Mesenchymal stem cell (in vitro differentiated cells and primary cell): ENCODE measurements at regions not wholly inside any gene's neighbourhood (a gene's known extent, or its start where the extent isn't known, plus 50 kb on each side); places are given as distances from the start of the nearest gene placed in this dataset.
"Not testable (repeated sequence)": the region's sequence is repeated elsewhere in the genome, so short reads cannot be mapped to it uniquely, and the experiment has no call there.

Experiments
- DNase-seq: peaks from one replicate; pipeline ENCODE4 v3.0.0-alpha.2; 2013
- H2AFZ ChIP-seq: one replicate; pipeline ENCODE4 v1.6.1; 2013; ENCODE audit warnings: low read depth, mild to moderate bottlenecking, control low read depth, inconsistent platforms, low read length, moderate library complexity
- H2AK5ac ChIP-seq: 2 replicates; pipeline ENCODE4 v1.6.1; 2013; ENCODE audit warnings: low read length, moderate library complexity, mild to moderate bottlenecking, inconsistent platforms; ENCODE audit not compliant: severe bottlenecking
- H2BK120ac ChIP-seq: one replicate; pipeline ENCODE4 v1.6.1; 2013; ENCODE audit warnings: low read depth, mild to moderate bottlenecking, inconsistent platforms, low read length, moderate library complexity
- H2BK12ac ChIP-seq, 2 experiments: one replicate each; pipeline ENCODE4 v1.6.1; 2013; ENCODE audit warnings: inconsistent platforms in 2 of 2, low read length in 2 of 2, mild to moderate bottlenecking in 2 of 2, moderate library complexity in 2 of 2, control low read depth in 1 of 2
- H2BK15ac ChIP-seq: one replicate; pipeline ENCODE4 v1.6.1; 2013; ENCODE audit warnings: mild to moderate bottlenecking, low read depth, inconsistent platforms; ENCODE audit not compliant: poor library complexity, severe bottlenecking
- H2BK5ac ChIP-seq: 2 replicates; pipeline ENCODE4 v1.6.1; 2013; ENCODE audit warnings: low read depth, mild to moderate bottlenecking, low read length, control low read depth, inconsistent platforms; ENCODE audit not compliant: poor library complexity, severe bottlenecking
- H3K14ac ChIP-seq, 2 experiments: one replicate each; pipeline ENCODE4 v1.6.1; 2013; ENCODE audit warnings: inconsistent platforms in 2 of 2, low read length in 2 of 2, control low read depth in 1 of 2, mild to moderate bottlenecking in 1 of 2, moderate library complexity in 1 of 2
- H3K18ac ChIP-seq, 2 experiments: one replicate each; pipeline ENCODE4 v1.6.1; 2013; ENCODE audit warnings: inconsistent platforms in 2 of 2, low read length in 2 of 2, control low read depth in 1 of 2, low read depth in 1 of 2, mild to moderate bottlenecking in 1 of 2
- H3K23ac ChIP-seq, 2 experiments: one replicate each; pipeline ENCODE4 v1.6.1; 2013; ENCODE audit warnings: inconsistent platforms in 2 of 2, low read length in 2 of 2, mild to moderate bottlenecking in 2 of 2, moderate library complexity in 2 of 2, control low read depth in 1 of 2
- H3K27ac ChIP-seq: 2 replicates; pipeline ENCODE4 v1.5.1; 2013; ENCODE audit warnings: mild to moderate bottlenecking, moderate library complexity, low read length, control low read depth, inconsistent platforms; ENCODE audit not compliant: poor library complexity, severe bottlenecking
- H3K27me3 ChIP-seq, 2 experiments: 2 replicates each; pipeline versions ENCODE4 v1.6.1 to v1.7.0; 2013; ENCODE audit warnings: low read length in 2 of 2, mild to moderate bottlenecking in 2 of 2, moderate library complexity in 2 of 2, control low read depth in 1 of 2, inconsistent platforms in 1 of 2; ENCODE audit not compliant: control insufficient read depth in 1 of 2, insufficient read depth in 1 of 2
- H3K36me3 ChIP-seq, 2 experiments: 2 replicates each; pipeline versions ENCODE4 v1.6.1 to v1.7.0; 2013; ENCODE audit warnings: low read length in 2 of 2, control low read depth in 1 of 2, inconsistent platforms in 1 of 2, low read depth in 1 of 2, mild to moderate bottlenecking in 1 of 2; ENCODE audit not compliant: insufficient read depth in 2 of 2, control insufficient read depth in 1 of 2
- H3K4ac ChIP-seq, 2 experiments: one replicate each; pipeline ENCODE4 v1.6.1; 2013; ENCODE audit warnings: inconsistent platforms in 2 of 2, low read length in 2 of 2, mild to moderate bottlenecking in 2 of 2, moderate library complexity in 2 of 2, control low read depth in 1 of 2, low read depth in 1 of 2
- H3K4me1 ChIP-seq: 2 replicates; pipeline ENCODE4 v1.6.1; 2013; ENCODE audit warnings: low read depth, low read length, control low read depth; ENCODE audit not compliant: control insufficient read depth, insufficient read depth
- H3K4me2 ChIP-seq: 2 replicates; pipeline ENCODE4 v1.6.1; 2013; ENCODE audit warnings: low read length, mild to moderate bottlenecking, inconsistent platforms; ENCODE audit not compliant: poor library complexity, severe bottlenecking
- H3K4me3 ChIP-seq, 2 experiments: 2 replicates each; pipeline versions ENCODE4 v1.5.1 to v1.7.0; 2013; ENCODE audit warnings: low read length in 2 of 2, mild to moderate bottlenecking in 2 of 2, control low read depth in 1 of 2, low read depth in 1 of 2; ENCODE audit not compliant: insufficient read depth in 1 of 2
- H3K79me1 ChIP-seq: replicated peaks from 2 replicates; pipeline ENCODE4 v1.6.1; 2013; ENCODE audit warnings: mild to moderate bottlenecking, control low read depth, low read length, inconsistent platforms; ENCODE audit not compliant: poor library complexity, severe bottlenecking
- H3K9ac ChIP-seq: 2 replicates; pipeline ENCODE4 v1.7.0; 2013; ENCODE audit warnings: mild to moderate bottlenecking, low read length, moderate library complexity
- H3K9me3 ChIP-seq: 2 replicates; pipeline ENCODE4 v1.7.0; 2013; ENCODE audit warnings: mild to moderate bottlenecking, low read length; ENCODE audit not compliant: control insufficient read depth
- H4K8ac ChIP-seq: one replicate; pipeline ENCODE4 v1.6.1; 2013; ENCODE audit warnings: inconsistent platforms, mild to moderate bottlenecking, low read length, moderate library complexity
- H4K91ac ChIP-seq: one replicate; pipeline ENCODE4 v1.6.1; 2013; ENCODE audit warnings: mild to moderate bottlenecking, low read length, inconsistent platforms
- WGBS: methylation state at CpG from one replicate; pipeline ENCODE4 v1.1.7; 2013; ENCODE audit warnings: mixed read lengths; 5-methylcytosine and 5-hydroxymethylcytosine counted together

GRCh38 chr7:81045491-81046030 lies 126.7 kb upstream of the SEMA3C start:
- Histone ChIP-seq H4K8ac (no peak overlapping the region), H3K36me3 (no peaks in the 10 kb centered on the region), H2AK5ac (no peak overlapping the region), H4K91ac (no peak overlapping the region), H3K4ac (no peak overlapping the region), H3K4me1 (no peaks in the 10 kb centered on the region), H3K18ac (no peak overlapping the region), H3K9ac (no peak overlapping the region), H3K27me3 (no peaks in the 10 kb centered on the region), H3K23ac (no peak overlapping the region), H2BK15ac (no peak overlapping the region), H2BK5ac (no peak overlapping the region), H2BK120ac (no peak overlapping the region), H3K4me3 (no peak overlapping the region), H3K4me2 (no peak overlapping the region), H3K79me1 (no peaks in the 10 kb centered on the region), H3K14ac (no peak overlapping the region), H2BK12ac (no peak overlapping the region), H3K9me3 (peaks cover 9% of the 10 kb centered on the region), H2AFZ (no peak overlapping the region), H3K27ac (no peak overlapping the region)
- DNase-seq: no peak

- H3K4me2 ChIP-seq, H3K4ac ChIP-seq, H3K79me1 ChIP-seq, H3K27ac ChIP-seq, H3K18ac ChIP-seq, DNase-seq, H3K23ac ChIP-seq, H2BK15ac ChIP-seq, H3K14ac ChIP-seq, H3K27me3 ChIP-seq, H2AK5ac ChIP-seq, H3K9me3 ChIP-seq, H3K4me3 ChIP-seq, H4K91ac ChIP-seq, H4K8ac ChIP-seq, H2BK120ac ChIP-seq, H2BK12ac ChIP-seq, H2BK5ac ChIP-seq, H3K9ac ChIP-seq, H3K4me1 ChIP-seq, H2AFZ ChIP-seq, H3K36me3 ChIP-seq: not testable (repeated sequence)
- WGBS: 100% methylated on average over 13 of the region's 21 CpGs
These were observed 123.8 kb upstream of the SEMA3C start for GRCh38 chr7:81042646-81043045.

GRCh38 chr7:81040496-81040895 lies 121.6 kb upstream of the SEMA3C start:
- Histone ChIP-seq H3K9ac (no peak overlapping the region), H2AFZ (no peak overlapping the region), H3K36me3 (no peaks in the 10 kb centered on the region), H3K27ac (no peak overlapping the region), H3K4ac (no peak overlapping the region), H3K4me3 (no peak overlapping the region), H3K4me1 (no peaks in the 10 kb centered on the region), H2BK5ac (no peak overlapping the region), H2BK15ac (no peak overlapping the region), H3K4me2 (no peak overlapping the region), H3K18ac (no peak overlapping the region), H2BK120ac (no peak overlapping the region), H3K14ac (no peak overlapping the region), H4K8ac (no peak overlapping the region), H3K79me1 (no peaks in the 10 kb centered on the region), H4K91ac (no peak overlapping the region), H3K9me3 (no peaks in the 10 kb centered on the region), H2BK12ac (no peak overlapping the region), H2AK5ac (no peak overlapping the region), H3K23ac (no peak overlapping the region), H3K27me3 (no peaks in the 10 kb centered on the region)
- no CpG with 5 or more reads among the region's 1 CpG for WGBS
- DNase-seq: no peak

GRCh38 chr7:81036871-81037270 lies 118.0 kb upstream of the SEMA3C start:
- H4K8ac ChIP-seq: no peak overlapping the region
- no peak overlapping the region for H2AFZ ChIP-seq
- no peak overlapping the region for H2BK5ac ChIP-seq

More at GRCh38 chr7:81036871-81037270, 118.0 kb upstream of the SEMA3C start:
- Histone ChIP-seq H3K27me3 (no peaks in the 10 kb centered on the region), H2BK15ac (no peak overlapping the region), H3K9ac (no peak overlapping the region), H3K4me1 (no peaks in the 10 kb centered on the region), H3K79me1 (no peaks in the 10 kb centered on the region), H3K4ac (no peak overlapping the region), H3K27ac (no peak overlapping the region), H2AK5ac (no peak overlapping the region), H3K18ac (no peak overlapping the region), H4K91ac (no peak overlapping the region), H3K9me3 (no peaks in the 10 kb centered on the region), H2BK120ac (no peak overlapping the region), H3K4me3 (no peak overlapping the region), H3K36me3 (no peaks in the 10 kb centered on the region), H3K23ac (no peak overlapping the region), H2BK12ac (no peak overlapping the region), H3K4me2 (no peak overlapping the region), H3K14ac (no peak overlapping the region)
- no peak for DNase-seq
